ENCODE measurements at regions not wholly inside any gene's neighbourhood (a gene's known extent, or its start where the extent isn't known, plus 50 kb on each side); places are given as distances from the start of the nearest gene placed in this dataset.

GRCh38 chr6:55040102-55040848, 134.0 kb upstream of the HCRTR2 start:
- TF ChIP-seq EZH2phosphoT487 (IDR thresholded peaks at IDR 0.05; ENCODE audit: borderline replicate concordance) (no peak), ZFX (IDR thresholded peaks at IDR 0.05) (no peak), YY1 (IDR thresholded peaks at IDR 0.05; ENCODE audit: extremely low read depth, insufficient replicate concordance, low read depth, low read length) (no peak), POLR2A (IDR thresholded peaks at IDR 0.05; ENCODE audit: borderline replicate concordance, extremely low read depth, insufficient read depth, insufficient read length) (no peak), REST (IDR thresholded peaks at IDR 0.05; ENCODE audit: low read depth) (no peak), CEBPB (IDR thresholded peaks at IDR 0.05; ENCODE audit: low read depth) (no peak)
- TF ChIP-seq, protein P1, sequence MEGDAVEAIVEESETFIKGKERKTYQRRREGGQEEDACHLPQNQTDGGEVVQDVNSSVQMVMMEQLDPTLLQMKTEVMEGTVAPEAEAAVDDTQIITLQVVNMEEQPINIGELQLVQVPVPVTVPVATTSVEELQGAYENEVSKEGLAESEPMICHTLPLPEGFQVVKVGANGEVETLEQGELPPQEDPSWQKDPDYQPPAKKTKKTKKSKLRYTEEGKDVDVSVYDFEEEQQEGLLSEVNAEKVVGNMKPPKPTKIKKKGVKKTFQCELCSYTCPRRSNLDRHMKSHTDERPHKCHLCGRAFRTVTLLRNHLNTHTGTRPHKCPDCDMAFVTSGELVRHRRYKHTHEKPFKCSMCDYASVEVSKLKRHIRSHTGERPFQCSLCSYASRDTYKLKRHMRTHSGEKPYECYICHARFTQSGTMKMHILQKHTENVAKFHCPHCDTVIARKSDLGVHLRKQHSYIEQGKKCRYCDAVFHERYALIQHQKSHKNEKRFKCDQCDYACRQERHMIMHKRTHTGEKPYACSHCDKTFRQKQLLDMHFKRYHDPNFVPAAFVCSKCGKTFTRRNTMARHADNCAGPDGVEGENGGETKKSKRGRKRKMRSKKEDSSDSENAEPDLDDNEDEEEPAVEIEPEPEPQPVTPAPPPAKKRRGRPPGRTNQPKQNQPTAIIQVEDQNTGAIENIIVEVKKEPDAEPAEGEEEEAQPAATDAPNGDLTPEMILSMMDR (IDR thresholded peaks at IDR 0.05 in 2 of 3, conservative IDR thresholded peaks at IDR 0.05 in 1 of 3; ENCODE audit: borderline replicate concordance in 1 of 3, insufficient read depth in 1 of 3, low read depth in 2 of 3, low read length in 2 of 3), result no peak
- TF ChIP-seq, protein P2, sequence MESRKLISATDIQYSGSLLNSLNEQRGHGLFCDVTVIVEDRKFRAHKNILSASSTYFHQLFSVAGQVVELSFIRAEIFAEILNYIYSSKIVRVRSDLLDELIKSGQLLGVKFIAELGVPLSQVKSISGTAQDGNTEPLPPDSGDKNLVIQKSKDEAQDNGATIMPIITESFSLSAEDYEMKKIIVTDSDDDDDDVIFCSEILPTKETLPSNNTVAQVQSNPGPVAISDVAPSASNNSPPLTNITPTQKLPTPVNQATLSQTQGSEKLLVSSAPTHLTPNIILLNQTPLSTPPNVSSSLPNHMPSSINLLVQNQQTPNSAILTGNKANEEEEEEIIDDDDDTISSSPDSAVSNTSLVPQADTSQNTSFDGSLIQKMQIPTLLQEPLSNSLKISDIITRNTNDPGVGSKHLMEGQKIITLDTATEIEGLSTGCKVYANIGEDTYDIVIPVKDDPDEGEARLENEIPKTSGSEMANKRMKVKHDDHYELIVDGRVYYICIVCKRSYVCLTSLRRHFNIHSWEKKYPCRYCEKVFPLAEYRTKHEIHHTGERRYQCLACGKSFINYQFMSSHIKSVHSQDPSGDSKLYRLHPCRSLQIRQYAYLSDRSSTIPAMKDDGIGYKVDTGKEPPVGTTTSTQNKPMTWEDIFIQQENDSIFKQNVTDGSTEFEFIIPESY (IDR thresholded peaks at IDR 0.05; ENCODE audit: extremely low read depth, insufficient replicate concordance, low read length), result no peak

Data from HCT116 (cell line).